Keratinocyte (primary cell): ENCODE measurements at regions not wholly inside any gene's neighbourhood (a gene's known extent, or its start where the extent isn't known, plus 50 kb on each side); places are given as distances from the start of the nearest gene placed in this dataset.

Source experiments
- CTCF ChIP-seq, 3 experiments: IDR thresholded peaks in 1 of 3; conservative IDR thresholded peaks in 1 of 3; optimal IDR thresholded peaks in 1 of 3; 2 replicates in 2 of 3; 3 replicates in 1 of 3; pipeline versions ENCODE3 to v1.5.1; 2011; ENCODE audit warnings: low read length in 3 of 3, mild to moderate bottlenecking in 3 of 3, moderate library complexity in 2 of 3, control low read depth in 1 of 3, inconsistent platforms in 1 of 3; ENCODE audit not compliant: insufficient read depth in 2 of 3; ENCODE audit errors: extremely low read depth in 1 of 3
- EZH2 ChIP-seq: IDR thresholded peaks from one replicate; pipeline ENCODE4 v1.6.1; 2012; ENCODE audit warnings: inconsistent platforms, mild to moderate bottlenecking, low read length, moderate library complexity

GRCh38 chr15:39092761-39093160 is 488.1 kb upstream of the THBS1 start:
- no peak for TF ChIP-seq CTCF (optimal IDR thresholded peaks at IDR 0.05 in 1 of 3, IDR thresholded peaks at IDR 0.05 in 1 of 3, conservative IDR thresholded peaks at IDR 0.05 in 1 of 3; ENCODE audit: extremely low read depth in 1 of 3, insufficient read depth in 2 of 3, low read length in 3 of 3)
- no peak for TF ChIP-seq EZH2
